OCI-LY7 (cell line): ENCODE measurements at regions not wholly inside any gene's neighbourhood (a gene's known extent, or its start where the extent isn't known, plus 50 kb on each side); places are given as distances from the start of the nearest gene placed in this dataset.

ENCODE experiments used
- BruUV-seq: library from RNA; stranded (reverse); fragments of 400-500 nt; replicated peaks from 2 replicates; lab custom pipeline; 2021; lab: Mats Ljungman, UMichigan
- CTCF ChIA-PET: fragments of 300-600 bp; sonication (Branson Sonifier 250); formaldehyde crosslinking; loops from one replicate; lab custom pipeline; 2022; ENCODE audit warnings: antibody characterized with exemption; ENCODE audit not compliant: unreplicated experiment; lab: Charles Lee
- POLR2A ChIA-PET: fragments of 300-600 bp; sonication (Branson Sonifier 250); formaldehyde crosslinking; loops from one replicate; lab custom pipeline; 2022; ENCODE audit warnings: antibody characterized with exemption; lab: Charles Lee
- DNase-seq: peaks from one replicate; pipeline ENCODE4 v3.0.0-alpha.2; 2015; ENCODE audit warnings: low spot score
- H2AFZ ChIP-seq: fragments of 200-600 bp; sonication (generic), shearing (Covaris generic); 2 replicates; pipeline ENCODE4 v1.6.1; 2014; ENCODE audit warnings: mild to moderate bottlenecking, antibody characterized with exemption, low read length, moderate library complexity
- H3K27ac ChIP-seq: fragments of 200-600 bp; sonication (generic); 2 replicates; pipeline ENCODE4 v1.5.1; 2014; ENCODE audit warnings: mixed run types, low read depth, mild to moderate bottlenecking, moderate library complexity, low read length, inconsistent platforms; ENCODE audit not compliant: poor library complexity, severe bottlenecking
- H3K36me3 ChIP-seq: fragments of 200-600 bp; sonication (generic); 2 replicates; pipeline ENCODE4 v1.6.1; 2014; ENCODE audit warnings: mild to moderate bottlenecking, antibody characterized with exemption, low read length, moderate library complexity, mixed read lengths; ENCODE audit not compliant: insufficient read depth
- H3K4me1 ChIP-seq: fragments of 200-600 bp; sonication (generic); 2 replicates; pipeline ENCODE4 v1.5.1; 2014; ENCODE audit warnings: mild to moderate bottlenecking, low read length; ENCODE audit not compliant: insufficient read depth, poor library complexity, severe bottlenecking
- H3K4me2 ChIP-seq: fragments of 200-600 bp; sonication (generic); 2 replicates; pipeline ENCODE4 v1.6.1; 2014; ENCODE audit warnings: mild to moderate bottlenecking, low read length
- H3K4me3 ChIP-seq: fragments of 200-600 bp; sonication (generic); 2 replicates; pipeline ENCODE4 v1.5.1; 2014; ENCODE audit warnings: mild to moderate bottlenecking, low read depth, low read length; ENCODE audit not compliant: poor library complexity, severe bottlenecking
- H3K79me2 ChIP-seq: fragments of 200-600 bp; sonication (generic); 2 replicates; pipeline ENCODE4 v1.6.1; 2016; ENCODE audit warnings: low read depth, mild to moderate bottlenecking, low read length, moderate library complexity, mixed read lengths; ENCODE audit not compliant: insufficient read depth
- H3K9me2 ChIP-seq: fragments of 200-600 bp; sonication (generic); 2 replicates; pipeline ENCODE4 v1.6.1; 2016; ENCODE audit warnings: mild to moderate bottlenecking, low read length, mixed read lengths; ENCODE audit not compliant: insufficient read depth
- H3K9me3 ChIP-seq: fragments of 200-600 bp; sonication (generic); 2 replicates; pipeline ENCODE4 v1.6.1; 2014; ENCODE audit warnings: mild to moderate bottlenecking, mixed run types, low read length, mixed read lengths
- H4K20me1 ChIP-seq: fragments of 200-600 bp; sonication (generic); 2 replicates; pipeline ENCODE4 v1.6.1; 2014; ENCODE audit warnings: mild to moderate bottlenecking, antibody characterized with exemption, low read length, moderate library complexity, mixed read lengths; ENCODE audit not compliant: insufficient read depth
- EZH2phosphoT487 ChIP-seq: fragments of 200-600 bp; sonication (generic); IDR thresholded peaks from 2 replicates; pipeline ENCODE4 v1.6.1; 2018; ENCODE audit warnings: low read depth, borderline replicate concordance, mild to moderate bottlenecking, mixed run types, antibody characterized with exemption, low read length, moderate library complexity, mixed read lengths
- intact Hi-C: fragments of 100-400 bp; cut with micrococcal nuclease; formaldehyde crosslinking; loops from one replicate; pipeline ENCODE4 v1.10.0; 2022; ENCODE audit not compliant: unreplicated experiment
- TF ChIP-seq, protein P1 (sequence below): fragments of 200-600 bp; sonication (generic); conservative IDR thresholded peaks from 2 replicates; pipeline ENCODE4 v1.5.1; 2014; ENCODE audit warnings: mild to moderate bottlenecking, antibody characterized with exemption, low read length, moderate library complexity, mixed read lengths

DNA sequence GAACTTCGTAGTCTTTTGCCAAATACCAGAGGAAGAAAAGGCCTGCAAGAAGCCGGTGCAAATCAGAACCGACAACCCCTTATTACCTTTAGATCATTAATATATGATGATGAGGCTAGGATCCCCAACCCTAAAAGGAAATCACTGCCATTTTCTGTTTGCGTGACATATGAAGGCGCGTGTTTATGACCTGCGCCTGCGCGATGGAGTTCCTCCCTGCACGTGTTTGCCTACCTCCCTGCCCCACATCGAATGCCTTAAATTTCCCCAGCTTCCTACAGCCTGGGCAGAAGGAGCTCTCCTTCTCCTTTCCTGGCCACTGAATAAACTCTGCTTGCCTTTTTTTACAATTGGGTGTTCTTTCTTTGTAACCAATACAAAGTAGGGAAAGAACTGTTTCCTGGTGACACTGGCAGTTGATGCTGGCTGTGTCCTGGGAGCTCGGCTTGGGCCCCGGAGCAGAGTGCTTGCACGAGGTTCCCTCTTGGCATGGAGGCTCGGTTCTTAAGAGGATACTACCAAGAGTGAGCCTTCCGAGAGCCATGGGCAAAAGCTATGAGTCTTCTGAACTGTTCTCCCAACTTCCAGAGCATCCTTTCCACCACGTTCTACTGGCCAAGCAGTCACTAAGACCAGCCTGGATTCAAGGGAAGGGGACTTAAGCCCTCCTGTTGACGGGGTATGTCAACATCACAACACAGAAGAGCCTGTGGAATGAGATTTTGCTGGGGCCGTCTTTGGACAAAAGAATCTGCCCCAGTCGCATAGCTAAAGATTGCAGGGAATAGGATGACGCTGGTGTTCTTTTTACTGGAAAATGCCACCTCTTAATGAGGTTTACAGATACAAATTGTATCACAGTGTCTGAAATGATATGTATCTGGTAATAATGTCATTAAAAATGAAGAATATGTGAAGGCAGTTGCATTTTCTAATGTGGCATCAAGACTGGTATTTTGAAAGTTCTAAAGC, 179.8 kb downstream of the SH3BP4 start:
- no peak overlapping the region for H3K4me2 ChIP-seq
- no peaks in the 10 kb centered on the region for H3K9me2 ChIP-seq
- BruUV-seq = no TSS peak
- no peaks in the 10 kb centered on the region for H3K9me3 ChIP-seq
- no peak for DNase-seq
- H3K4me1 ChIP-seq = no peaks in the 10 kb centered on the region
- CTCF ChIA-PET = no interaction called here
- H2AFZ ChIP-seq = no peak overlapping the region
- intact Hi-C loops = loop anchor here (10.0 kb wide), 1 partner anchor 463 kb away; no protein-coding TSS in a partner anchor
- no peak overlapping the region for H3K4me3 ChIP-seq
- POLR2A ChIA-PET = interaction anchor here (0.8 kb wide), 1 partner anchor 385 kb away, joined by 3 read pairs; no protein-coding TSS in a partner anchor
- no peaks in the 10 kb centered on the region for H3K79me2 ChIP-seq
- no peaks in the 10 kb centered on the region for H3K36me3 ChIP-seq
- no peak overlapping the region for H3K27ac ChIP-seq
- H4K20me1 ChIP-seq = no peaks in the 10 kb centered on the region
- no peak for TF ChIP-seq EZH2phosphoT487
- TF ChIP-seq, protein P1, sequence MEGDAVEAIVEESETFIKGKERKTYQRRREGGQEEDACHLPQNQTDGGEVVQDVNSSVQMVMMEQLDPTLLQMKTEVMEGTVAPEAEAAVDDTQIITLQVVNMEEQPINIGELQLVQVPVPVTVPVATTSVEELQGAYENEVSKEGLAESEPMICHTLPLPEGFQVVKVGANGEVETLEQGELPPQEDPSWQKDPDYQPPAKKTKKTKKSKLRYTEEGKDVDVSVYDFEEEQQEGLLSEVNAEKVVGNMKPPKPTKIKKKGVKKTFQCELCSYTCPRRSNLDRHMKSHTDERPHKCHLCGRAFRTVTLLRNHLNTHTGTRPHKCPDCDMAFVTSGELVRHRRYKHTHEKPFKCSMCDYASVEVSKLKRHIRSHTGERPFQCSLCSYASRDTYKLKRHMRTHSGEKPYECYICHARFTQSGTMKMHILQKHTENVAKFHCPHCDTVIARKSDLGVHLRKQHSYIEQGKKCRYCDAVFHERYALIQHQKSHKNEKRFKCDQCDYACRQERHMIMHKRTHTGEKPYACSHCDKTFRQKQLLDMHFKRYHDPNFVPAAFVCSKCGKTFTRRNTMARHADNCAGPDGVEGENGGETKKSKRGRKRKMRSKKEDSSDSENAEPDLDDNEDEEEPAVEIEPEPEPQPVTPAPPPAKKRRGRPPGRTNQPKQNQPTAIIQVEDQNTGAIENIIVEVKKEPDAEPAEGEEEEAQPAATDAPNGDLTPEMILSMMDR = no peak

GRCh38 chr2:235132651-235133050, 180.8 kb downstream of the SH3BP4 start:
- H2AFZ ChIP-seq = no peak overlapping the region
- H3K9me3 ChIP-seq = no peaks in the 10 kb centered on the region
- no peaks in the 10 kb centered on the region for H3K79me2 ChIP-seq
- intact Hi-C loops = loop anchor here (10.0 kb wide), 1 partner anchor 462 kb away; no protein-coding TSS in a partner anchor
- H3K4me1 ChIP-seq = no peaks in the 10 kb centered on the region
- ChIA-PET CTCF (no interaction called here), POLR2A (interaction anchor here (0.6 kb wide), 1 partner anchor 456 kb away, joined by 3 read pairs; no protein-coding TSS in a partner anchor)
- no TSS peak for BruUV-seq
- H3K4me2 ChIP-seq = no peak overlapping the region
- H3K9me2 ChIP-seq = no peaks in the 10 kb centered on the region
- H4K20me1 ChIP-seq = no peaks in the 10 kb centered on the region
- H3K27ac ChIP-seq = no peak overlapping the region
- no peak for DNase-seq
- no peaks in the 10 kb centered on the region for H3K36me3 ChIP-seq
- TF ChIP-seq, protein P1 = no peak
- TF ChIP-seq EZH2phosphoT487 = no peak
- no peak overlapping the region for H3K4me3 ChIP-seq
